H1 (cell line): ENCODE measurements at regions not wholly inside any gene's neighbourhood (a gene's known extent, or its start where the extent isn't known, plus 50 kb on each side); places are given as distances from the start of the nearest gene placed in this dataset.

Source experiments
- CTCF ChIA-PET: fragments of 300-600 bp; sonication (Branson Sonifier 250); formaldehyde crosslinking; loops from one replicate; lab custom pipeline; 2021; ENCODE audit not compliant: partially characterized antibody; lab: Charles Lee
- POLR2A ChIA-PET: fragments of 300-600 bp; sonication (Branson Sonifier 250); formaldehyde crosslinking; loops from one replicate; lab custom pipeline; 2021; ENCODE audit warnings: inconsistent platforms; ENCODE audit not compliant: partially characterized antibody; lab: Charles Lee
- DNase-seq, 2 experiments: peaks; one replicate each; pipeline versions ENCODE4 v3.0.0 to v3.0.0-alpha.2; 2010 to 2022; ENCODE audit warnings: low spot score in 2 of 2, low read depth in 1 of 2, mixed read lengths in 1 of 2
- FAIRE-seq: peaks from 2 replicates; lab custom pipeline; 2011; peaks lifted over from hg19 to GRCh38; lab: Jason Lieb, UNC
- H2AFZ ChIP-seq: 2 replicates; pipeline ENCODE4 v1.8.1; 2012; ENCODE audit warnings: low read length, inconsistent platforms
- H2AK5ac ChIP-seq: 2 replicates; pipeline ENCODE4 v1.6.1; 2013; ENCODE audit warnings: low read depth, low read length
- H2BK120ac ChIP-seq: replicated peaks from 2 replicates; pipeline ENCODE3; 2013; ENCODE audit warnings: low read depth, low read length, inconsistent platforms
- H2BK12ac ChIP-seq: 2 replicates; pipeline ENCODE4 v1.6.1; 2013; ENCODE audit warnings: low read depth, low read length
- H2BK15ac ChIP-seq: 2 replicates; pipeline ENCODE4 v1.6.1; 2013; ENCODE audit warnings: low read length
- H2BK20ac ChIP-seq: 2 replicates; pipeline ENCODE4 v1.6.1; 2013; ENCODE audit warnings: low read length
- H2BK5ac ChIP-seq: 2 replicates; pipeline ENCODE4 v1.6.1; 2013; ENCODE audit warnings: low read depth, low read length
- H3K14ac ChIP-seq: 2 replicates; pipeline ENCODE4 v1.6.1; 2013; ENCODE audit warnings: inconsistent platforms; ENCODE audit not compliant: insufficient read length
- H3K18ac ChIP-seq: 2 replicates; pipeline ENCODE4 v1.6.1; 2013; ENCODE audit warnings: low read length; ENCODE audit errors: extremely low read depth
- H3K23ac ChIP-seq: 2 replicates; pipeline ENCODE4 v1.6.1; 2013; ENCODE audit warnings: inconsistent platforms; ENCODE audit not compliant: insufficient read length
- H3K23me2 ChIP-seq: 2 replicates; pipeline ENCODE4 v1.6.1; 2013; ENCODE audit warnings: low read depth, low read length
- H3K27ac ChIP-seq: 2 replicates; pipeline ENCODE4 v1.6.1; 2011; ENCODE audit warnings: low read depth, low read length, inconsistent platforms
- H3K27me3 ChIP-seq, 4 experiments: replicated peaks in 1 of 4; 1 replicate in 1 of 4; 2 replicates in 3 of 4; pipeline versions ENCODE4 v1.6.1 to v1.8.1; 2011 to 2013; ENCODE audit warnings: low read length in 3 of 4, mild to moderate bottlenecking in 3 of 4, inconsistent platforms in 2 of 4, mixed read lengths in 2 of 4, moderate library complexity in 1 of 4; ENCODE audit not compliant: control insufficient read depth in 3 of 4, insufficient read depth in 3 of 4; ENCODE audit errors: extremely low read depth in 1 of 4
- H3K36me3 ChIP-seq, 4 experiments: 2 replicates each; pipeline versions ENCODE4 v1.6.1 to v1.8.1; 2011 to 2013; ENCODE audit warnings: mild to moderate bottlenecking in 4 of 4, low read length in 3 of 4, moderate library complexity in 2 of 4, control low read depth in 1 of 4, inconsistent platforms in 1 of 4; ENCODE audit not compliant: insufficient read depth in 4 of 4, control insufficient read depth in 2 of 4
- H3K4ac ChIP-seq: replicated peaks from 2 replicates; pipeline ENCODE3; 2013; ENCODE audit warnings: low read length, low read depth, mixed read lengths, inconsistent platforms; ENCODE audit not compliant: insufficient read length
- H3K4me1 ChIP-seq, 4 experiments: replicated peaks in 1 of 4; 1 replicate in 1 of 4; 2 replicates in 3 of 4; pipeline versions ENCODE4 v1.6.1 to v1.8.1; 2011 to 2013; ENCODE audit warnings: low read length in 3 of 4, inconsistent platforms in 2 of 4, mixed read lengths in 1 of 4; ENCODE audit not compliant: insufficient read depth in 4 of 4, control insufficient read depth in 3 of 4
- H3K4me2 ChIP-seq, 2 experiments: 2 replicates each; pipeline versions ENCODE4 v1.6.1 to v1.8.1; 2011 to 2013; ENCODE audit warnings: low read depth in 2 of 2, low read length in 2 of 2, control low read depth in 1 of 2, inconsistent platforms in 1 of 2, mild to moderate bottlenecking in 1 of 2; ENCODE audit not compliant: insufficient read depth in 1 of 2
- H3K4me3 ChIP-seq, 4 experiments: fragments of 200-600, 300-600 bp in 1 of 4; sonication (generic), shearing (Covaris generic), sonication (Bioruptor Twin) in 1 of 4; 2 replicates each; pipeline versions ENCODE4 v1.5.1 to v1.8.1; 2011 to 2016; ENCODE audit warnings: low read length in 4 of 4, low read depth in 3 of 4, control low read depth in 2 of 4, inconsistent platforms in 2 of 4, mild to moderate bottlenecking in 2 of 4, mixed read lengths in 1 of 4, moderate library complexity in 1 of 4; ENCODE audit not compliant: insufficient read depth in 2 of 4; ENCODE audit errors: extremely low read depth in 1 of 4
- H3K56ac ChIP-seq: replicated peaks from 2 replicates; pipeline ENCODE3; 2013; ENCODE audit warnings: low read depth, mild to moderate bottlenecking, mixed read lengths, low read length, inconsistent platforms; ENCODE audit not compliant: insufficient read length
- H3K79me1 ChIP-seq: 2 replicates; pipeline ENCODE4 v1.6.1; 2013; ENCODE audit warnings: low read depth, low read length, control low read depth
- H3K79me2 ChIP-seq, 2 experiments: 2 replicates each; pipeline versions ENCODE4 v1.6.1 to v1.8.1; 2012 to 2013; ENCODE audit warnings: low read length in 2 of 2, mild to moderate bottlenecking in 2 of 2, inconsistent platforms in 1 of 2; ENCODE audit not compliant: insufficient read depth in 2 of 2, control insufficient read depth in 1 of 2
- H3K9ac ChIP-seq, 4 experiments: replicated peaks in 1 of 4; 1 replicate in 1 of 4; 2 replicates in 3 of 4; pipeline versions ENCODE4 v1.6.1 to v1.8.1; 2011 to 2013; ENCODE audit warnings: low read depth in 3 of 4, low read length in 3 of 4, control low read depth in 2 of 4, mild to moderate bottlenecking in 2 of 4, moderate library complexity in 2 of 4, inconsistent platforms in 1 of 4; ENCODE audit errors: extremely low read depth in 1 of 4
- H3K9me3 ChIP-seq, 2 experiments: 2 replicates each; pipeline versions ENCODE4 v1.6.1 to v1.8.1; 2012 to 2013; ENCODE audit warnings: mild to moderate bottlenecking in 2 of 2, moderate library complexity in 2 of 2, control low read depth in 1 of 2, inconsistent platforms in 1 of 2, low read depth in 1 of 2, low read length in 1 of 2, mixed read lengths in 1 of 2; ENCODE audit not compliant: insufficient read depth in 2 of 2
- H4K20me1 ChIP-seq, 2 experiments: replicated peaks in 1 of 2; 2 replicates each; pipeline versions ENCODE3 to v1.8.1; 2011 to 2013; ENCODE audit warnings: inconsistent platforms in 2 of 2, low read length in 2 of 2, mild to moderate bottlenecking in 1 of 2; ENCODE audit not compliant: insufficient read depth in 2 of 2, control insufficient read depth in 1 of 2
- H4K5ac ChIP-seq: 2 replicates; pipeline ENCODE4 v1.6.1; 2013; ENCODE audit warnings: low read length, low read depth, mixed read lengths, inconsistent platforms; ENCODE audit not compliant: insufficient read length
- H4K8ac ChIP-seq: 2 replicates; pipeline ENCODE4 v1.8.0; 2013; ENCODE audit warnings: mild to moderate bottlenecking, moderate library complexity, low read length, inconsistent platforms; ENCODE audit not compliant: insufficient read depth; ENCODE audit errors: extremely low read depth
- H4K91ac ChIP-seq: replicated peaks from 2 replicates; pipeline ENCODE3; 2013; ENCODE audit warnings: low read length, mixed read lengths, inconsistent platforms; ENCODE audit not compliant: insufficient read length
- CHD1 ChIP-seq: IDR thresholded peaks from 2 replicates; pipeline ENCODE4 v1.6.1; 2012; ENCODE audit warnings: low read depth, low read length, improper control_type of control experiment
- NANOG ChIP-seq: IDR thresholded peaks from 2 replicates; pipeline ENCODE4 v1.6.1; 2011; ENCODE audit warnings: low read length, low read depth, mild to moderate bottlenecking, inconsistent platforms; ENCODE audit not compliant: insufficient read depth, poor library complexity, severe bottlenecking
- RBBP5 ChIP-seq: IDR thresholded peaks from 2 replicates; pipeline ENCODE4 v1.7.1; 2012; ENCODE audit warnings: low read depth, mild to moderate bottlenecking, inconsistent platforms, low read length, moderate library complexity, borderline replicate concordance
- RFX5 ChIP-seq: IDR thresholded peaks from 2 replicates; pipeline ENCODE4 v1.6.1; 2011; ENCODE audit warnings: low read depth, low read length, improper control_type of control experiment, borderline replicate concordance
- TAF7 ChIP-seq: optimal IDR thresholded peaks from 2 replicates; pipeline ENCODE3; 2011; ENCODE audit warnings: low read depth, mild to moderate bottlenecking, inconsistent platforms, low read length, moderate library complexity, borderline replicate concordance
- WGBS, 2 experiments: shearing (Covaris generic) in 1 of 2; methylation state at CpG; one replicate each; pipeline versions ENCODE4 v1.1.6 to v1.1.7; 2013 to 2015; ENCODE audit warnings: low lambda C conversion rate in 2 of 2, mixed read lengths in 2 of 2, inconsistent platforms in 1 of 2, low coverage in 1 of 2, missing lambda C conversion rate in 1 of 2; ENCODE audit not compliant: insufficient replicate concordance in 2 of 2, insufficient coverage in 1 of 2, insufficient read length in 1 of 2; ENCODE audit errors: extremely low coverage in 1 of 2, missing lambda C conversion rate in 1 of 2; 5-methylcytosine and 5-hydroxymethylcytosine counted together

DNA sequence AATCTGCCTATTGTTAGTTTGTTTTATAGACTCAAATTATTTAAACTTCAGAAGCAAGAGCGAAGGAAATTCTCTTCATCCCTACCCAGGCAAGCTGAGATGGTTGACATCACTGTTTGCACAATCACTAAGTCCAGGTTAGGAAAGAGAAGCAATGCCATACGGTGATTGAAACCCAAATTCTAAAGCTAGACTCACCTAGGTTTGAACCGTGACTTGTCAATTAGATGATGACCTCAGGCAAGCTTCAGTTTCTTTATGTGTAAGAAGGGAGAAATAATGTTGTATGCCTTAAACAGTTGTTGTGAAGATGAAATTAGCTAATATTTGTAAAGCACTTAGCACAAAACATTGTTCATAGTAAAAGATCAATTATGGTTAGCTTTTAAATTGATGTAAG is 96.5 kb upstream of the ANKRD55 start:
- no peak for FAIRE-seq
- DNase-seq: no peak
- no peak overlapping the region for H3K4ac ChIP-seq
- peaks cover 0 to 5% (median under 1%) of the 10 kb centered on the region in 4 experiments; a peak in 2 of 7 replicates for H3K4me1 ChIP-seq
- H3K4me3 ChIP-seq: no peak overlapping the region
- no peak overlapping the region for H3K56ac ChIP-seq
- H2BK20ac ChIP-seq: no peak overlapping the region
- no peaks in the 10 kb centered on the region for H3K27me3 ChIP-seq
- no peak overlapping the region for H2BK12ac ChIP-seq
- no peak overlapping the region for H2BK15ac ChIP-seq
- no peaks in the 10 kb centered on the region for H3K79me2 ChIP-seq
- ChIA-PET CTCF (interaction anchor here (1.0 to 1.5 kb wide), 3 partner anchors 28 to 506 kb away, joined by 3 to 5 read pairs (median 3); no protein-coding TSS in a partner anchor), POLR2A (interaction anchor here (0.7 kb wide), 1 partner anchor 9 kb away, joined by 3 read pairs; no protein-coding TSS in a partner anchor)
- no peak overlapping the region for H4K91ac ChIP-seq
- H3K18ac ChIP-seq: no peak overlapping the region
- H3K27ac ChIP-seq: no peak overlapping the region
- H3K23me2 ChIP-seq: no peaks in the 10 kb centered on the region
- TF ChIP-seq TAF7: no peak
- no peak for TF ChIP-seq RBBP5
- no peak for TF ChIP-seq RFX5
- TF ChIP-seq NANOG: no peak
- TF ChIP-seq CHD1: no peak
- 83% methylated on average over 3 of the region's 3 CpGs; no CpG with 5 or more reads in 1 of the 2 experiments for WGBS, 2 experiments
- H3K36me3 ChIP-seq: no peaks in the 10 kb centered on the region
- H4K8ac ChIP-seq: no peak overlapping the region
- H3K14ac ChIP-seq: no peak overlapping the region
- H3K4me2 ChIP-seq: no peak overlapping the region
- peaks cover 2 to 11% of the 10 kb centered on the region in 2 experiments; a peak in 1 of 4 replicates for H3K9me3 ChIP-seq
- H4K20me1 ChIP-seq: no peaks in the 10 kb centered on the region
- no peak overlapping the region for H2BK120ac ChIP-seq
- no peak overlapping the region for H2AFZ ChIP-seq
- no peaks in the 10 kb centered on the region for H3K79me1 ChIP-seq
- no peak overlapping the region for H2BK5ac ChIP-seq
- H3K23ac ChIP-seq: no peak overlapping the region
- H3K9ac ChIP-seq: no peak overlapping the region
- H4K5ac ChIP-seq: no peak overlapping the region
- H2AK5ac ChIP-seq: no peak overlapping the region
